A549 (cell line): ENCODE measurements at regions not wholly inside any gene's neighbourhood (a gene's known extent, or its start where the extent isn't known, plus 50 kb on each side); places are given as distances from the start of the nearest gene placed in this dataset.

Source experiments
- CBX8 ChIP-seq: fragments of 200-600 bp; sonication (generic); IDR thresholded peaks from 2 replicates; pipeline ENCODE4 v1.6.1; 2016
- EP300 ChIP-seq, 2 experiments: fragments of >200 bp; sonication (Bioruptor Twin); formaldehyde crosslinking; IDR thresholded peaks; 2 replicates in 1 of 2; 3 replicates in 1 of 2; pipeline ENCODE4 v1.6.1; 2016 to 2017
- ESRRA ChIP-seq: fragments of 150-350 bp; IDR thresholded peaks from 2 replicates; pipeline ENCODE4 v1.6.1; 2014; ENCODE audit warnings: mild to moderate bottlenecking, low read length, borderline replicate concordance
- RFX5 ChIP-seq: fragments of 450-650 bp; IDR thresholded peaks from 2 replicates; pipeline ENCODE4 v1.7.1; 2014; ENCODE audit warnings: antibody characterized with exemption, mild to moderate bottlenecking, moderate library complexity
- SMC3 ChIP-seq: fragments of >200 bp; sonication (Bioruptor Twin); formaldehyde crosslinking; IDR thresholded peaks from 3 replicates; pipeline ENCODE4 v1.6.1; 2018; ENCODE audit warnings: inconsistent platforms
- TF ChIP-seq, protein P1 (sequence below): fragments of >200 bp; sonication (Bioruptor Twin); formaldehyde crosslinking; IDR thresholded peaks from 3 replicates; pipeline ENCODE4 v1.5.1; 2016
- TF ChIP-seq, protein P2 (sequence below): IDR thresholded peaks from 2 replicates; pipeline ENCODE4 v1.6.1; 2012

DNA sequence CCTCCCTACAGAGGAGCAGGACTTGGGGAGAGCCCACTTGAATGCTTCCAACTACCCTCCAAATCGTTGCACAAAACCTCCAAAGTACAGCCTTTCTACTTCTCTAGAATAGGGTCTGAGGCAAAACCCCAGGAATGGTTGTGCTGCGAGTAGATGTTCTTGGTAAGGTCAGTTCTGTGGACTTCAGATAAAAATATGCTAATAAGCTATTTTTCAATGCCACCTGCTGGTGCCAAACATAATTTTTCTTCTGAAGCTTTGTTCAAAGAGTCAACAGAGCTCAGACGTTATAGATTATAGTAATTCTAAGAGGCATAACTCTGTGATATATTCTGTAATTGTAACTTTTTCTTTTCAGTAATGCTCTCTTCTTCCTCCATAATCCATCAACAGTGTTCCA, 425.7 kb downstream of the GPAT3 start:
- TF ChIP-seq, protein P1, sequence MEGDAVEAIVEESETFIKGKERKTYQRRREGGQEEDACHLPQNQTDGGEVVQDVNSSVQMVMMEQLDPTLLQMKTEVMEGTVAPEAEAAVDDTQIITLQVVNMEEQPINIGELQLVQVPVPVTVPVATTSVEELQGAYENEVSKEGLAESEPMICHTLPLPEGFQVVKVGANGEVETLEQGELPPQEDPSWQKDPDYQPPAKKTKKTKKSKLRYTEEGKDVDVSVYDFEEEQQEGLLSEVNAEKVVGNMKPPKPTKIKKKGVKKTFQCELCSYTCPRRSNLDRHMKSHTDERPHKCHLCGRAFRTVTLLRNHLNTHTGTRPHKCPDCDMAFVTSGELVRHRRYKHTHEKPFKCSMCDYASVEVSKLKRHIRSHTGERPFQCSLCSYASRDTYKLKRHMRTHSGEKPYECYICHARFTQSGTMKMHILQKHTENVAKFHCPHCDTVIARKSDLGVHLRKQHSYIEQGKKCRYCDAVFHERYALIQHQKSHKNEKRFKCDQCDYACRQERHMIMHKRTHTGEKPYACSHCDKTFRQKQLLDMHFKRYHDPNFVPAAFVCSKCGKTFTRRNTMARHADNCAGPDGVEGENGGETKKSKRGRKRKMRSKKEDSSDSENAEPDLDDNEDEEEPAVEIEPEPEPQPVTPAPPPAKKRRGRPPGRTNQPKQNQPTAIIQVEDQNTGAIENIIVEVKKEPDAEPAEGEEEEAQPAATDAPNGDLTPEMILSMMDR = peak; percentile 50
- no peak for TF ChIP-seq CBX8
- no peak for TF ChIP-seq EP300 (IDR thresholded peaks at IDR 0.05)
- TF ChIP-seq ESRRA = no peak
- peak; percentile 72 for TF ChIP-seq SMC3
- TF ChIP-seq, protein P2, sequence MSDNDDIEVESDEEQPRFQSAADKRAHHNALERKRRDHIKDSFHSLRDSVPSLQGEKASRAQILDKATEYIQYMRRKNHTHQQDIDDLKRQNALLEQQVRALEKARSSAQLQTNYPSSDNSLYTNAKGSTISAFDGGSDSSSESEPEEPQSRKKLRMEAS = no peak
- no peak for TF ChIP-seq RFX5
